ENCODE measurements at regions not wholly inside any gene's neighbourhood (a gene's known extent, or its start where the extent isn't known, plus 50 kb on each side); places are given as distances from the start of the nearest gene placed in this dataset.

GRCh38 chr18:27382567-27383216 lies 197.6 kb upstream of the CHST9 start:
- Histone ChIP-seq H3K9me3 (no peaks in the 10 kb centered on the region), H3K4me3 (ENCODE audit: low read depth in 1 of 2, low read length in 1 of 2) (no peak overlapping the region), H3K4me1 (ENCODE audit: control insufficient read depth in 1 of 2, insufficient read depth in 1 of 2, low read depth in 1 of 2, low read length in 1 of 2) (no peaks in the 10 kb centered on the region), H3K27ac (no peak overlapping the region), H3K36me3 (no peaks in the 10 kb centered on the region), H3K27me3 (no peaks in the 10 kb centered on the region)
- no peak for TF ChIP-seq CTCF (IDR thresholded peaks at IDR 0.05)

GRCh38 chr18:27378431-27379095 lies 193.5 kb upstream of the CHST9 start:
- no peak for TF ChIP-seq CTCF (IDR thresholded peaks at IDR 0.05)
- Histone ChIP-seq H3K9me3 (no peaks in the 10 kb centered on the region), H3K27ac (no peak overlapping the region), H3K36me3 (no peaks in the 10 kb centered on the region), H3K27me3 (no peaks in the 10 kb centered on the region), H3K4me3 (ENCODE audit: low read depth in 1 of 2, low read length in 1 of 2) (no peak overlapping the region), H3K4me1 (ENCODE audit: control insufficient read depth in 1 of 2, insufficient read depth in 1 of 2, low read depth in 1 of 2, low read length in 1 of 2) (no peaks in the 10 kb centered on the region)

GRCh38 chr18:27377251-27377650 lies 192.1 kb upstream of the CHST9 start:
- no peak for TF ChIP-seq CTCF (IDR thresholded peaks at IDR 0.05)

GRCh38 chr18:27372386-27372785 lies 187.3 kb upstream of the CHST9 start:
- no peak overlapping the region for H3K4me3 ChIP-seq (ENCODE audit: low read depth in 1 of 2, low read length in 1 of 2)
- H3K27ac ChIP-seq: no peak overlapping the region
- no peak for TF ChIP-seq CTCF (IDR thresholded peaks at IDR 0.05)
- no peaks in the 10 kb centered on the region for H3K9me3 ChIP-seq
- no peaks in the 10 kb centered on the region for H3K4me1 ChIP-seq (ENCODE audit: control insufficient read depth in 1 of 2, insufficient read depth in 1 of 2, low read depth in 1 of 2, low read length in 1 of 2)
- H3K27me3 ChIP-seq: no peaks in the 10 kb centered on the region
- no peaks in the 10 kb centered on the region for H3K36me3 ChIP-seq

More at GRCh38 chr18:27377251-27377650, 192.1 kb upstream of the CHST9 start:
- H3K27ac ChIP-seq: no peak overlapping the region
- H3K9me3 ChIP-seq: no peaks in the 10 kb centered on the region
- H3K4me3 ChIP-seq (ENCODE audit: low read depth in 1 of 2, low read length in 1 of 2): no peak overlapping the region
- no peaks in the 10 kb centered on the region for H3K27me3 ChIP-seq
- H3K36me3 ChIP-seq: no peaks in the 10 kb centered on the region
- H3K4me1 ChIP-seq (ENCODE audit: control insufficient read depth in 1 of 2, insufficient read depth in 1 of 2, low read depth in 1 of 2, low read length in 1 of 2): no peaks in the 10 kb centered on the region

GRCh38 chr18:27366665-27367064 lies 181.6 kb upstream of the CHST9 start:
- no peak for TF ChIP-seq CTCF (IDR thresholded peaks at IDR 0.05)
- H3K4me1 ChIP-seq (ENCODE audit: control insufficient read depth in 1 of 2, insufficient read depth in 1 of 2, low read depth in 1 of 2, low read length in 1 of 2): no peaks in the 10 kb centered on the region
- H3K27ac ChIP-seq: no peak overlapping the region
- no peak overlapping the region for H3K4me3 ChIP-seq (ENCODE audit: low read depth in 1 of 2, low read length in 1 of 2)
- H3K27me3 ChIP-seq: no peaks in the 10 kb centered on the region
- no peaks in the 10 kb centered on the region for H3K36me3 ChIP-seq
- H3K9me3 ChIP-seq: no peaks in the 10 kb centered on the region
